COLO668 (cell line): ENCODE measurements at regions not wholly inside any gene's neighbourhood (a gene's known extent, or its start where the extent isn't known, plus 50 kb on each side); places are given as distances from the start of the nearest gene placed in this dataset.

Experiments used
- DNase-seq: peaks from one replicate; lab custom pipeline; 2025; ENCODE audit not compliant: unreplicated experiment; lab: John Stamatoyannopoulos, UW

DNA sequence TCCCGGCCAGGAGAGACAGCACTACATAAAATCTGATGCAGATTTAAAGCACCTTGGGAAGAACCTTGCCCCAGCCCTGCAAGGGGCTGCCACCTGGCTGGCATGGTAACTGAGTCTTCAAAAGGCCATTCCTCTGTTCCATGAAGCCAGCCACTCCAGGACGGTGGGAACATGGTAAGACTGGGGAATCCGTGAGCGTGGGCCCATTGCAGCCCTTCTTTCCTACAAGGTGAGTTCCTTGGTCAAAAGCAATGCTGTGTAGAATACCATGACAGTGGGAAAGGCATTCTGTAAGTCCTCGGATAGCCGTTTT, 121.3 kb downstream of the SOX1 start:
- no peak for DNase-seq

DNA sequence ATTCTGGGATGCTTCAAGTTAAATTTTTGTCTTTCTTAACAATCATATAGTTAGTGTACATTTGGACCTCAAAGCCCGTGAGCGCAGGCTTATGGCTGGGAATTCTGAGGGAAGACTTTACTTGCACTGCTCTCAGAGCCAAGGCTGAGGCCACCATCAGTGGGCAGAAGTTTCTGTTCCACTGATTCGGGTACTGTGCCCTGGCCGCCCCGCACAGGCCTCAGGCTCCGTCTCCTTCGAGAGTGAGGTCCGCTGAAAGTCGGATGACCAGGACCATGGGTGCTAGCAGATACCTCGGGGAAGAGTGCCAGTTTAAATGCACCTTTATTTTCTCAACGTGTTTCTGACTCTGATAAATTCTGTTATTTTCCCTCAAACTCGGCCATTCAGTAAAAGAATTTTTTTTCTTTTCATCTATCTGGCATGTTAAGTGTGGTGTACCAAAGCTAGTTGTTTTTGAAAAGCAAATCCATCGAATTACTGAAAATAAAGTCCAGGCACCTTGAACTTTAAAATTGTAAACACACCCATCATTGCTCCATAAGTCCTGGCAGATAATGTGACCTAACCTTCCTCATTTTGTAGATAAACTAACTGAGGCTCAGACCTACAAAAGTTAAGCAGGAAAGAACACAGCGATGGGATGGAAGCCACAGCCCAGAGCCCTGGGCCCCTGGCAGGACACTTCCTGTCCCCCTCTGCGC, 126.7 kb downstream of the SOX1 start:
- no peak for DNase-seq

DNA sequence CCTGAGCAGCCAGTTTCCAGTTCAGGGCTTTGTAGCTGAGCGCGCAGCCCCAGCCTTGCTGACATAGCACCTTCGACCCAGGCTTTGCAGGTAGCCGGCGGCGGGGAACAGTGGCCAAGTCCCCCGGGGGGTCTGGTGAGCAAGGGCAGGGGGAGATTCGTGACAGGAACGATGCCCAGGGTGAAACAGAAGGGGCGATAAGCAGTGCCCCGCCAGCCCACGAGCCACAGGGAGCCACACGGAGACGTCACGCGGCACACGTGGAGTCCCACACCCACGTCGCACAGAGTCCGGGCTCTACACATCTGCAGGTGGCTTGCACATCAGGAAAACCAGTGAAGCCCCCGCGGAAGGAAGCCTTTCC, 127.2 kb downstream of the SOX1 start:
- no peak for DNase-seq

DNA sequence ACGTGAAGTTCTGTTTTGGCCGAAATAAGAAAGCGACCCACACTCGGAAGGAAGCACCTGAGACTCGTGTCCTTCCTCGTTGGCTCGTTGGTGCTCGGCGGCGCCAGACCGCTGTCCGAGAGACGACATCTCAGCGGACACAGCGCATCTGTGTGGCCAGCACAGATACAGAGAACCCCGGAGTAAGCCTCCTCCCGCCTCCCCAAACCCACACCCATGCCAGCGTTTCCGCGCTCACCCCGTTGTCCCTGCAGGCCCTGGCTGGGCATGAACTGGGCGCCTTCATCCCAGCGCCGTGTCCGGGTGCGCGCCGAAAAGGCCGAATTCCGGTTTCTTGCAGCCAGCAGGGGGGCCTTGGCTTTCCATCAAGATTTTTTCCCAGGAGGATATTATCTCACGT, 127.6 kb downstream of the SOX1 start:
- DNase-seq: no peak

DNA sequence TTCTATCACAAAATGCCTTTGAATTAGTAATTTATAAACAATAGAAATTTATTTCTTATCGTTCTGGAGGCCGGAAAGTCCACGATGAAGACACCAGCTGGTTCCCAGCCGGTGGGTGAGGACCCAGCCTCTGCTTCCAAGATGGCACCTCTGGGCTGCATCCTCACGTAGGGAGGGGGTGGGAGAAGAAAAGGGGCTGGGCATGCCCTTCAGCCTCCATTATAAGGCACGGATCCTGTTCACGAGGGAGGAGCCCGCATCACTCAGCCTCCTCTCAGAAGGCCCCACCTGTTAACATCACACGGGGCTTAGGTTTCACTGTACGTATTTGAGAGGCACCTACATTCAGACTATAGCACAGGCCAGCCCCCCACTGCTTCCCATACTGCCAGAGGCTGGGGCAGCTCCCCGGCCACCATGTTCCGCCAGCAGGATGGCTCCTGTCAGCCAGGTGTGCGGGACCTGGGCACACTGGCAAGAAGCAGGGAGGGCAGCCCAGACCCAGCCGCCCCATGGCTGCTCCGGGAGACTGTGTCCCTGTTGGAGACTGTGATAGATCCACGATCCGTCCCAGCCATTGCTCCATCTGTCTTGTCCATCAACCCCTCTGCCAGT, 131.6 kb downstream of the SOX1 start:
- no peak for DNase-seq

DNA sequence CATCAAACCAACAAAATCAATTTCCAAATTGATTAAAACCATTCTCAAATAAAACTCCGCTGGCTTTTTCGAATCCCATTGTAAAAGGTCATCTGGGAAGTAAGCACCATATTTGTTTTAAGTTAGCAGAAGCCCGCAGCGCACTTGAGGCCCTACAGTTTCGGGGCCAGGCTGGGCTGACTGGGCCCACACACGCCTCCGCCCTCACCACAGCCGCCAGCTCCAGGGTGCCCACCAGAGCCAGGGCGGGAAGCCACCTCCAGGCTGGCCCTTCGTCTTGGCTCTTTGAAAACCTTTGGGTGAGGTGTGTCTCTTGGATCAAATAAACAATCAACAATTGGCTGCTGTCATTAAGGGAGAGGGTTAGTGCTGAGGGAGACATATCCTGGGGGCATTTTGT, 133.3 kb downstream of the SOX1 start:
- no peak for DNase-seq

DNA sequence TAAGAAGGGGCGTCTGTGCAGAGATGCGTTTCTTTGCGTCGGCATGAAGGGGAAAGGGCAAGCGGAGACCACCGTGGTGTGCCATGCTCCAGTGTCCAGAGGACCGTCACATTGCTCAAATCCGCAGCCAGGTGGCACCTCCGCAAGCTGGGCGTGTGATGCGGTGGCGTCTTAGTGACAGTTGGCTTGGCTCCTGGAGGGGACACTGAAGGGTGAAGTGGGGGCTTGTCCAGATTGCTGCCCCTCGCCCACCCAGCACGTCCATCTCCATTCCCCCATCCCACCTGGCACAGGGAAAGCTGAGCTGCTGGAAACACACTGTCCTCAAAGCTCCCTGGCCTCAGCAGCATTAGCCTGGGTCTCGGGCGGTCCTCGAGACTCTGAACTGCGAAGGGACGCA, 135.3 kb downstream of the SOX1 start:
- DNase-seq: no peak

DNA sequence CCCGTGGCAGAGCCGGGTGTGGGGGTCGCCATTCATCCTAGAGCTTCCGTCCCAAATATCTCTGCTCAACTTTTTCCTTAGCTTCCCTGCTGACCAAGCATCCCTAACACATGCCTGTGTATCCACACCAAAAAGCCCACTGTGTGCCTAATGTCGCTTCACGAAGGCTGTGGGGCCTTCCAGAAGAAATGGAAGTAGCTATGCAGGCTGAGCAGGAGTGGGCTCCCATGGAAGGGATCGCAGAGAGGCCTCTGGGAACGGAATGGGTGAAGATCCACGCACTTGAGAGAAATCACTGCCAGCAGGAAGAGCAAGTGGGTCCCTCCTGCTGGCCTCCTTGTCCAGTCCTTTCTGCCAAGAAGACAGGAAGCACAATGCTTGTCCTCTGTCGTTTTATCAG, 136.0 kb downstream of the SOX1 start:
- no peak for DNase-seq

DNA sequence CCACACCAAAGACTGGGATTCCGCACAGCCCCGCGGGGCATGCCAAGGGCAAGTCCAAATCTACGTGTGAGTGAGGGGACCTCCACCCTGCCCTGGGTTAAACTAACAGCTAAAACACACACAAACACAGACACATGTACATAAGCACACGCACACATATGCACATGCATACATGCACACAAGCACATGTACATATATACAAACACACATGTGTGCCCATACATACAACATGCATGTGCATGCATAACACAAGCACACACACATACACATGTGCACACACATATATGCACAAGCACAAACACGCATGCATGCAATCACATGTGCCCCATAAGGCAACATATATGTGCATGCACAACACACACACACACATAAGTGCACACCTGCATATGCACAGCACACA, 136.7 kb downstream of the SOX1 start:
- DNase-seq: no peak

DNA sequence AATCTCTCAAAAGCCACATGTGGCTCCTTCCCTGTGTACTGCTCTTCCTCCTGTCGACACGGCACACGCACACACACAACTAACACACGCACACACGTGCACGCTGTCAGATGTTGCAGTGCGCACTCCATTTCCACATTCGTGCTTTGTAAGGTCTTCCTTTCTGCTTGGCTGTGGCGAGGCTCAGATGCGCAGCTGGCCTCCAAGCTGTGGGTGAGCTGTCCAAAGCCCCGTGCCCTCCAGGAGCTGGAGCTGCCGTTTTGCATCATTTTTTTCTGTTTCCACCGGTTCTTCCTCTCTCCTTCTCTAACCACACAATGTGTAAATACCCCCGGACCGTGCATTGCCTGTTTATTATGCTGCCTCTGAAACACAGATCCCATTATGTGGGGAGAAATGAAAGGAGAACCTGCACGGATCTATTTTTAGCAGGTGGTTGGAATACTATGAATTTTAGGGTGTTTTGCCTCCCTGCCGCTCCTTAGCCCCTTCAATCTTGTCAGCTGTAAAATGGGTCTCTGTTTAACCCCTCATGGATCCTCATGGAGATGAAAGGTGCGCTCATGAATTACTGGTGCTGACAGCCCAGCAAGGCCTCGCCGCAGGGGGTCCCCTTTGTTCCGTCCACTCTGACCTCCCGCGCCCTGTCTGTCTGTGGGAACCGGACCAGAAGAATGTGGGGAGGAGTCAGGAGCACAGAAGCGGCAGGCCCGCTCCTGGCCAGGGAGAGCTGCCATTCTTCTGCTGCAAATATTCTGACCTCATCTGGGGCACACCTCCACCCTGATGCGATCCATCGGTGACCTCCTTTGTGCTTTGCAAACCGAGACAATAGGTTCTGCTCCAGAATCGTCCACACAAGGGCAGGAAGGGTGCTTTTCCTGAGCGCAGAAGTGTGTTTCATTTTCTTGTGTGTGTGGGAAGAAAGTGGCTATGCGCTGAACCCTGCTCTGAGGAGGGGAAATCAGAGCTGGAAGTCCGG, 137.7 kb downstream of the SOX1 start:
- DNase-seq: no peak

DNA sequence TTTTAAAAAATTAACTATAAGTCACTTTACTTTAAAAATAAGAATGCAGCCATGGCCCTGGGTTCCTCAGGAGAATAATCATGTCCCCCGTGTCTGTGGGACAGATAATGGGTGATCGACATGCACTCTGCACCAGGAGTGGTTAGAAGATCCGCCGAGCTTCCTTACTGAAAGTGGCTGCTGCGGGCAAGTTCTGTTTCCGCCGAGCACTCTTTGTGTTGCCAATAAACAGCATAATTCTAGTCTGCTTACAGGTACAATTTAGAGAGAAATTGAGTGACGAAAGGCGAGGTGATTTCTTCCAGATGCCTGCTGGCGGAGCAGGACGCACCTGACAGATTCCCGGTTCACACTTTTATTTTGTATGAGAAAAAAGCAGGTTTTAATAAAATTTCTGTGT, 139.0 kb downstream of the SOX1 start:
- DNase-seq: no peak

DNA sequence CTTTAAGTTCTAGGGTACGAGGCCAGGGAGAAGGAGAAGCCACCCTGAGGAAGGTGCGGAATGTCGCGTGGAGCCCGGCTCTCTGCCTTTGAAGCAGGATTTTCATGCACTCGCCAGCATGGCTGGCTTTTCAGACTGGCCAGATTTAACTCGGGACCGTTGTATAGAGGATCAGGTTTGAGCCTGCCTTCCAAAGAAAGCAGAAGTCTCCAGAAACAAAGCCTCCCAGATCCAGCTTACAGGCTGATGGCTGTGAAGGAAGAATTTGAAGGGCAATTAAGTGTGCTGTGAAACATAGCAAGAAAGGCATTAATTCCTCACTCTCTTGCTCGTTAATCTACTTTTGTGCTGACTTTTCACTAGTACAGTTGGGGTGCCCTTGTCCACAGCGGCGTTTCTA, 140.2 kb downstream of the SOX1 start:
- no peak for DNase-seq

DNA sequence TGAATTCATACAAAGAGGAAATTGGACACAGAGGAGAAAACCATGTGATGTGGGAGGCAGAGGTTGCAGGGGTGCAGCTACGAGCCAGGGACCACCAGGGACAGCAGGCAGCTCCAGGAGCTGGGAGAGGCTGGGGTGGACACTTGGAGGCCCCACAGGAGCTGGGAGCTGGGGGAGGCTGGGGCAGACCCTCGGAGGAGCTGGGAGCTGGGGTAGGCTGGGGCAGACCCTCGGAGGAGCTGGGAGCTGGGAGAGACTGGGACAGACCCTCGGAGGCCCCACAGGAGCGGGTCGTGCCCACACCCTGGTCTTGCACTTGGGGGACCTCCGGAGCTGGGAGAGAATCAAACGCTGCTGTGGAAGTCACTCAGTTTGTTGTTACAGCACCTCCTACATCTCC, 141.7 kb downstream of the SOX1 start:
- no peak for DNase-seq

DNA sequence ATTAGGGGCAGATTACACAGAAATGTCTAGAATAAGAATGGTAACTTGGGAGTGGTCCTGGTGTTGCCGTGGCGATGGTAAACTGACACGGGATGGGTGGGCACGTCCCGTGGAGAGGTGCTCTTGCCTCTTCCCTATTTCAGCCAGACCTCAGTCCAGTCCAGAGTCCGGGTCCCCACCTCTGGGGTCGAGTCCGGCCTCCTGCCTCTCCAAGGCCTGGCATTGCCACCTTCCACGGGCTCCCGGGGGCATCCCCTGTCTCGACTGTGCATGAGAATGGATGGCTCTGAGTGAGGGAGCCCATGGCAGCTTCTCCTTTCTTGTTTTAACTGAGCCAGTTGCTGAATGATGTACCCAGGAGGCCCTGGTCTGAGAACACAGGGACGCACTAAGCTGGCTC, 142.3 kb downstream of the SOX1 start:
- no peak for DNase-seq

DNA sequence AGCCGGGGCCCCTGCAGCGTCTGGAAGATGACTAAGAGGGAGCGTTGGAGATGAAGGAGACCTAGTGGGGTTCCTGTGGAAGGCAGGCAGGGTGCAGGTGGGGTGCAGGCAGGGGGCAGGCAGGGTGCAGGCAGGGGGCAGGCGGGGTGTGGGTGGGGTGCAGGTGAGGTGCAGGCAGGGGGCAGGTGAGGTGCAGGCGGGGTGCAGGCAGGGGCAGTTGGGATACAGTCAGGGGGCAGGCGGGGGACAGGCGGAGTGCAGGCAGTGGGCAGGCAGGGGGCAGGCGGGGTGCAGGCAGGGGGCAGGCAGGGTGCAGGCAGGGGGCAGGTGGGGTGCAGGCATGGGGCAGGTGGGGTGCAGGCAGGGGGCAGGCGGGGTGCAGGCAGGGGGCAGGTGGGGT, 142.8 kb downstream of the SOX1 start:
- DNase-seq: no peak

DNA sequence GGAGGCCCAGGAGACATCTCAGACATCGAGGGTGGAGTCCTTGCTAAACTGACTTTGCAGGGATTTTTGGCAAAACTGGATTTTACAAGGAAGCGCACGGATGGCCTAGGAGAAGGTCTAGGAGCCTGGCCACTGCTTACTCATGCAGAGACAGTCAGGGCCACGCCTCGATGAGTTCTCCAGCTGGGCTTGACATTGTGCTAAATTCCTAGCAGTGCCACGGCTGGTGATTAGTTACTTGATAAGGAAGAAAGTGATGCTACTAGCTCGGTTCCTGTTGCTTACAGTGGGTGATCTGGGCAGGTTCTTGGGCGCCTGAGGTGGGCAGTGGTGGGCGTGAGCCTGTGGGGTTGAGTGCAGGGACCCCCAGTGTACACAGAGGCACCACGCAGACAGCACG, 143.4 kb downstream of the SOX1 start:
- DNase-seq: peak; percentile 40

DNA sequence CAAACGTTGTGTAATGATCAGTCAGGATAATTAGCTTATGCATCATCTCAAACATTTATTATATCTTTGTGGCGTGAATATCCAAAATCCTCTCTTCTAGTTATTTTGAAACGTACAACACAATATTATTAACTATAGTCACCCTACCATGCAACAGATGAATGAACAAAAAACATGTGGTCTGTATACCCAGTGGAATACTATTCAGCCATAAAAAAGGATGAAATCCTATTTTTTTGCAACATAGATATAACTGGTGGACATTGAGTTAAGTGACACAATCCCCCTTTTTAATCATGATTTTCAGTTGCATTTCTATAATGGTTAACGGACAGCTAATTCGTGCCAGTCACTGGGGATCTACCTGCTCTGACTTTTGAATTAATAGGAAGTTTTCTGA, 145.6 kb downstream of the SOX1 start:
- DNase-seq: no peak

DNA sequence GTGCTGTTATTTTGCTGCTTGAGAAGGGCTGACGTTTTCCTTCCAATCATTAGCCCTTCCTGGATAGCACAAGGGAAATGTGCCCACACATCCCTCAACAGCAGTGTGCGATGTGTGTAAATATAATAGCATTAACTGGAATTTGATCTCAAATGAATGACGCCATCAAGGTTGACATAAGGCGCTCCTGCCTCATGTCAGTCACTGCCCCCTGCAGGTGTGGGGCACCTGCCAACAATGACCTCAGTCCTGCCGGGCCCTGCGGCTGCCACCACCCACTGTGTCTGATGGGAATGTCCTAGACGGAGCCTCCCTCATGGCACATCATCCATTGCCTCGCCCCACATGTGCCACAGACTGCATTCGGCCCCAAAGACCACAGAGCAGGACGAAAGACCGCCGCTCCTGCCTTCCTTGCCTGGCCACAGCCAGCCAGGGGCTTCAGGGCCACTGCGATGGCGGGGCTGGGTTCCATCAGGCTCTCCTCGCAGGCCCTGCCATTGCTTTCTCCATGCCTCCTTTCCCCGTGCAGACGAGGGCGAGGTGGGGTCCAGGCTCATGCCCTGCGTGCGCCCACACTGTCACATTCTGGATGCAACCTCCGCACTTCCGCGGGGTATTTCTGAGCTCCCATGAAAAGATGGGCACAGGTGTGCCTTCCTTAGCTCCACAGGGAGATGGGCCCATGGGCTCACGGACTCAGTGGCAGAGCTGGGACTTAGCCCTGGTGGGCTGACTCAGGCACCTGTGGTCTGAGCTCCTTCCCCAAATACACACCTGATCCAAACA, 146.7 kb downstream of the SOX1 start:
- peak; percentile 99 for DNase-seq

DNA sequence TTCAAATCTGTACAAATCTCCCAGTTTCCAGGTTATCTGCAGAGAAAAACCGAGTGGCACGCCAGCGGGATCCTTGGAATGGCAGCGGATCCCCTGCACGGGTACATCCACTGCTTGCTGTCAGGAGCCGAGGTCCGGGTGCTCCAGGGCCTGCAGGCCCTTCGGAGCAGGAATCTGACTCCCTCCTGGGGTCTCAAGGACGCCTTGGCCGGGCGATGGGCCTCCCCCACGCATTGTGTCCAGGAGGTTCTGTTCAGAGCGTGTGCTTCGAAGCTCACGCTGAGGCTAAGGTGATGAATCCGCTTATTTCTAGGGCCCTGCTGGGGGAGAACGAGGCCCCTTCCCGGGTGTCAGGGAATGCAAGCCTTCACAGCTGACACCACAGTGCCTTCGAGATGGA, 148.9 kb downstream of the SOX1 start:
- no peak for DNase-seq

DNA sequence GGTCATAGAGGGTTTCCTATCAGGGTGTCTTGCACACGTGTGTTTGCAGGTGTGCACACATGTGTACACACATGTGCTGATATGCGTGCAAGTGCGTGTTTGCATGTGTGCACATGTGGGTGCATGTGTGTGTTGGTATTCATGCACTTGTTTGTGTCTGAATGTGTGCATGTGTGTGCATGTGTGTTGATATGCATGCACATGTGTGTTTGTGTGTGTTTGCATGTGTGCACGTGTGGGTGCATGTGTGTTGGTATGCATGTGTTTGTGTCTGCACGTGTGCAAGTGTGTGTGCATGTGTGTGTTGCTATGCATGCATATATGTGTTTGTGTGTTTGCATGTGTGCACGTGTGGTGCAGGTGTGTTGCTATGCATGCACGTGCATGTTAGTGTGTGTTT, 150.5 kb downstream of the SOX1 start:
- no peak for DNase-seq

DNA sequence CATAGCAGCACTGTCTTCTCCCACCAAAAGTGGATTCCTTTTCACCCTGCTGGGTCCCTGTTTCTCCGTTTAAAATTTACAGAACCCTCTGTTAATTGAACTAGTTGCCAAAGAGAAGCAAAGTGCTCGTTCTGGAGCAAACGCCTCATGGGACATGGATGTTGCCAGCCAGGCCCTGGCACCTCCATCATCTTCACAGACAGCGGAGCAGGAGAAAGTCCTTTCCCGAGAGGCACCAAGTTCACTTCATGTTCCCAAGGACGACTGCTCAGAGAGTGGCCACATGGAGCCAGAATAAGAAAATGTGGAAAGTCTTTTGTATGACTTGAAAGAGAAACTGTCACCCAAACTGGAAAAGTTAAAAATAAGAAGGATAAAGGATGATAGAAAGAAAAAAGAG, 151.5 kb downstream of the SOX1 start:
- no peak for DNase-seq

DNA sequence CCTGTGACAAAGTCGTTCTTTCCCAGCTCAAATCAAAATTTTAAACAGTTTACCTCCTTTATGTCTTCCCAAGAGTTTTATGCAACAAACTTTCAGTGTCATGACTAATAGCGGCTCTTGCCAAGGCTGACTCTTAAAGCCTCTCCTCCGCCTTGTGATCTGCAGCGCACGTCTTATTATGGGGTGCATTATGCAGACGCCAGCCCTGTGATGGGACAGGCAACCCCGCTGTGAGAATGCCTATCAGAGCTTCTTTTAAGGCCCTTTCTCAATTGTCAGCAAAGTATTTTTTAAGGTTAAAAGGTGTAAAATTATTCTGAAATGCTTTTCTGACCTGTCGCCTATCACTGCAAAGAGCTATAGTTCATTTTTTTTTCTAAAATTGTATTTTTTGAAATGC, 152.8 kb downstream of the SOX1 start:
- DNase-seq: no peak
